Stimulated activated CD8-positive, alpha-beta memory T cell treated with anti-CD3 and anti-CD28 coated beads, Interleukin-4, amount 100 ng/mL, for 1 hour (primary cell): ENCODE measurements at regions not wholly inside any gene's neighbourhood (a gene's known extent, or its start where the extent isn't known, plus 50 kb on each side); places are given as distances from the start of the nearest gene placed in this dataset.

Experiments used
- DNase-seq, 2 donors: peaks; one replicate each; pipeline ENCODE4 v3.0.0-alpha.2; 2020; ENCODE audit warnings: low read depth in 2 of 2, low spot score in 1 of 2

- peak; percentile 78 to 81 for DNase-seq
These were observed 53.8 kb downstream of the IER5 start for GRCh38 chr1:181142096-181142958.

- DNase-seq, result no peak
These were observed 54.8 kb downstream of the IER5 start for GRCh38 chr1:181143102-181143859.

GRCh38 chr1:181144238-181144637 is 55.7 kb downstream of the IER5 start:
- no peak for DNase-seq

- no peak for DNase-seq
These were observed 60.1 kb downstream of the IER5 start for GRCh38 chr1:181148636-181149035.

GRCh38 chr1:181149326-181150125 is 61.0 kb downstream of the IER5 start:
- peak in 1 of 2 donors; percentile 57 for DNase-seq

GRCh38 chr1:181150273-181150672 is 61.8 kb downstream of the IER5 start:
- DNase-seq, result no peak

- DNase-seq, result no peak
These were observed 62.3 kb downstream of the IER5 start for GRCh38 chr1:181150842-181151241.

- no peak for DNase-seq
These were observed 63.2 kb downstream of the IER5 start for GRCh38 chr1:181151378-181152326.

- DNase-seq, result no peak
These were observed 64.6 kb downstream of the IER5 start for GRCh38 chr1:181152892-181153633.

- DNase-seq, result no peak
These were observed 65.1 kb downstream of the IER5 start for GRCh38 chr1:181153634-181153961.

- DNase-seq, result no peak
These were observed 66.8 kb downstream of the IER5 start for GRCh38 chr1:181155339-181155738.

GRCh38 chr1:181159451-181160140 is 71.1 kb downstream of the IER5 start:
- no peak for DNase-seq

GRCh38 chr1:181160322-181160721 is 71.8 kb downstream of the IER5 start:
- no peak for DNase-seq

- no peak for DNase-seq
These were observed 72.7 kb downstream of the IER5 start for GRCh38 chr1:181160998-181161870.

- no peak for DNase-seq
These were observed 75.2 kb downstream of the IER5 start for GRCh38 chr1:181163662-181164061.

- DNase-seq, result peak in 1 of 2 donors; percentile 46
These were observed 78.1 kb downstream of the IER5 start for GRCh38 chr1:181166377-181167196.

- no peak for DNase-seq
These were observed 80.9 kb downstream of the IER5 start for GRCh38 chr1:181169281-181169865.
